Naive B cell (primary cell): ENCODE measurements at regions not wholly inside any gene's neighbourhood (a gene's known extent, or its start where the extent isn't known, plus 50 kb on each side); places are given as distances from the start of the nearest gene placed in this dataset.
"Not testable (repeated sequence)": the region's sequence is repeated elsewhere in the genome, so short reads cannot be mapped to it uniquely, and the experiment has no call there.

ENCODE experiments used
- ATAC-seq, 2 donors: fragments of 150-1000 bp; cut with Tn5 transposase; 2 replicates each; pipeline ENCODE4 v1.10.0; 2021; ENCODE audit warnings: low read depth in 2 of 2, mild to moderate bottlenecking in 2 of 2, moderate library complexity in 2 of 2
- DNase-seq: peaks from one replicate; pipeline ENCODE4 v3.0.0; 2022
- H3K27ac Mint-ChIP-seq, 6 donors: one replicate each; pipeline ENCODE4 v1.8.0; 2020 to 2022; ENCODE audit warnings: mild to moderate bottlenecking in 6 of 6, mixed read lengths in 6 of 6, moderate library complexity in 5 of 6, inconsistent platforms in 2 of 6
- H3K27me3 Mint-ChIP-seq, 3 donors: one replicate each; pipeline ENCODE4 v1.8.0; 2021 to 2022; ENCODE audit warnings: mixed read lengths in 3 of 3, mild to moderate bottlenecking in 1 of 3
- H3K36me3 Mint-ChIP-seq, 2 donors: one replicate each; pipeline ENCODE4 v1.8.0; 2020 to 2022; ENCODE audit warnings: mixed read lengths in 2 of 2, inconsistent platforms in 1 of 2, mild to moderate bottlenecking in 1 of 2
- H3K4me1 Mint-ChIP-seq, 3 donors: one replicate each; pipeline ENCODE4 v1.8.0; 2020 to 2022; ENCODE audit warnings: mixed read lengths in 3 of 3, inconsistent platforms in 1 of 3, mild to moderate bottlenecking in 1 of 3, moderate library complexity in 1 of 3
- H3K4me3 Mint-ChIP-seq, 8 donors: one replicate each; pipeline ENCODE4 v1.8.0; 2020 to 2022; ENCODE audit warnings: mild to moderate bottlenecking in 8 of 8, mixed read lengths in 8 of 8, moderate library complexity in 8 of 8, inconsistent platforms in 2 of 8
- H3K9me3 Mint-ChIP-seq, 7 donors: one replicate each; pipeline ENCODE4 v1.8.0; 2020 to 2022; ENCODE audit warnings: mixed read lengths in 7 of 7, mild to moderate bottlenecking in 5 of 7, inconsistent platforms in 2 of 7, moderate library complexity in 1 of 7

DNA sequence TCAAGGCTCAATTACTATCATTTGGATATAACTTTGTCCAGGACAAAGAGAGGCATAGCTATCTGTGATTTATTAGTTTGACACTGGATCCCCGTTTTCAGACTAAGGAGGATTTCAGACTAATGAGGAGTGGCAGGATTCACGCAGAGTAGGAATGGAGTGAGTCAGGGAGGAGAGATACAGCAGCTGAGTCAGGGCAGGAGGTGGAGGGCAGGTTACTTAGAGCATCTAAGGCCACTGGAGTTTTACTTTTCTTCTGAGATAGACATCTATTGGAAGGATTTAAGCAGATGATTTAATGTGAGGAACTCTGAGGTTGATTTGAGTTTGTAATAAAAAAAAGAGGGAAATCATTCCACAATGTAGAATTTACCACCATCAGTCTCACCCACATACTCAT is 110.6 kb downstream of the RPIA start:
- H3K4me1 Mint-ChIP-seq, DNase-seq, H3K36me3 Mint-ChIP-seq, H3K9me3 Mint-ChIP-seq, H3K4me3 Mint-ChIP-seq, H3K27me3 Mint-ChIP-seq, H3K27ac Mint-ChIP-seq, ATAC-seq: not testable (repeated sequence)

DNA sequence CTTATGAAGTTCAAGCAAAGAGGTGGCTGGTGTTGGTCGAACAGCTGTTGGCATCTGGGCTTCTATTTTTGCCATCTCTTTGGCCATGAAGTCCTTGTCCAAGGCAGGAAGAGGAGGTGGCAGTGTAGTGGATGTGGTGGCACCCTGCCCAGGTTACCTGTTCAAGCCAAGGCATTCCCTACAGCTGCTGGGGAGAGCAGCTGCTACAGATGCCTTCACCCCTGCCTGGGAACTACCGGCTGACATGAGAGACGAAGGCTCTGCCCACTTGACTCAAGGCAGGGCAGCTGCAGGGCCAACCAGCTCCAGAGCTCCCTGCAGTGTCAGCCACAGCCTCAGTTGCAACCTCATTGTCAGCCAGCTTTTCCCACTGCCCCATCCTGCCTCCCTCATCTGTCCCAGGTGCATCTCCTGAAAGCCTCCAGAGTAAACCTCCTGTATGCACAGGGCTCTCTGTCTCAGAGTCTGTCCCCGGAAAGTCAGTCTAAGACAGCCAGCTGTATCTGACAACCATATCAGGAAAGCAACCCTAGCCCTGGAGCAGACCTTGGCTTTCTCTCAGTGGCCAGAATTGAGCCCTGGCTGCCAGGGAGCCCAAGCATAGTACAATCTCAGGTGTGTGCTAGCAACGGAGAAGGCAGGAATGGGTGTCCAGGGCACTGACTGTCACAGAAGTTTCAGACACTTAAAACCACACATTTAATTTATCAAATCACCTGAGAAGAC is 115.9 kb downstream of the RPIA start:
- peaks cover 0 to 3% of the 10 kb centered on the region in 2 donors for H3K36me3 Mint-ChIP-seq
- H3K27me3 Mint-ChIP-seq = peaks cover 8 to 11% (median 9%) of the 10 kb centered on the region in 3 donors
- H3K27ac Mint-ChIP-seq = peak overlapping the region in 1 of 6 donors; percentile 20
- no peak for ATAC-seq
- peaks cover 0 to 1% (median 0%) of the 10 kb centered on the region in 7 donors for H3K9me3 Mint-ChIP-seq
- no peak for DNase-seq
- peaks cover 0 to 6% (median 5%) of the 10 kb centered on the region in 3 donors for H3K4me1 Mint-ChIP-seq
- no peak overlapping the region for H3K4me3 Mint-ChIP-seq

DNA sequence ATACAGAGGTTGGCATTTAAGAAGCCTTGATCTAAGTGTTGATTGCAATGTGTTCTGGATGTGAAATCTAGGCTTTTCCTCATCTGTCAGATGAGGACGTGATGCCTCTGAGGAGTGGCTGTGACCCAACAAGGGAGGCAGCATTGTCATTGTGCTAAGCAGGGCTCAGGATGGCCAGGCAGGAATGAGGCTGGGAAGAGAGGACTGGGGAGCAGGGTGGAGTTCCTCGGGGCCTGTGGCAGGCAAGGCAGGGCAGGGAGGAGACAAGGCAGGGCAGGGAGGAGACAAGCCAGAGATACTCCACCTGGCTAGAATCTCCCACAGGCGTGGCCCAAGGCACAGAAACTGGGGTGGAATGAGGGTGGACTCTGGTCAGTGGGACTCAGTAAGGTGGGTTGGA is 116.6 kb downstream of the RPIA start:
- peak overlapping the region in 2 of 6 donors; percentile 2 to 38 for H3K27ac Mint-ChIP-seq
- H3K4me1 Mint-ChIP-seq = peaks cover 0 to 6% (median 5%) of the 10 kb centered on the region in 3 donors
- H3K9me3 Mint-ChIP-seq = peaks cover 0 to 3% (median 0%) of the 10 kb centered on the region in 7 donors
- H3K4me3 Mint-ChIP-seq = no peak overlapping the region
- H3K36me3 Mint-ChIP-seq = peaks cover 0 to 9% of the 10 kb centered on the region in 2 donors
- no peak for DNase-seq
- ATAC-seq = no peak
- peaks cover 8 to 11% (median 9%) of the 10 kb centered on the region in 3 donors for H3K27me3 Mint-ChIP-seq

DNA sequence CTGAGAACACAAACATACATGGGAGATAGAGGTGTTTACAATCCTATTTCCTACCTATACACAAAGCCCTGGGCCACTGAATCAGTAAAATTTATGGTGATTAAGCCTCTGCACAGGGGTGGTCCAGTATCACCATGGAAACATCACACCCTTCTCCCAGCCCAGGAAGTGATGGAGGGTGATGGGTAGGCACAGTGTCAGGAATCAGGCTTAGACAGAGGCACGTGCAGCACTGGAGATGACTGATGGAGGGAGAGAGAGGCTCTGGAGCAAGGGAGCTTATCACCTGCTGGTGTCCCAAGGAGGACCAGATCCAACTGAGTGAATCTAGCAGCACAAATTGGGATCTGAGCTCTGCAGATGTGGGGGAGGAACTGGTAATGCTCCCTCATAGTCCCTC is 117.2 kb downstream of the RPIA start:
- DNase-seq (no peak), ATAC-seq (no peak)
- no peak overlapping the region for H3K4me3 Mint-ChIP-seq
- peaks cover 2 to 15% of the 10 kb centered on the region in 2 donors for H3K36me3 Mint-ChIP-seq
- peaks cover 8 to 11% (median 9%) of the 10 kb centered on the region in 3 donors for H3K27me3 Mint-ChIP-seq
- peaks cover 4 to 6% (median 5%) of the 10 kb centered on the region in 3 donors for H3K4me1 Mint-ChIP-seq
- no peak overlapping the region for H3K27ac Mint-ChIP-seq
- H3K9me3 Mint-ChIP-seq = peaks cover 0 to 4% (median 3%) of the 10 kb centered on the region in 7 donors

DNA sequence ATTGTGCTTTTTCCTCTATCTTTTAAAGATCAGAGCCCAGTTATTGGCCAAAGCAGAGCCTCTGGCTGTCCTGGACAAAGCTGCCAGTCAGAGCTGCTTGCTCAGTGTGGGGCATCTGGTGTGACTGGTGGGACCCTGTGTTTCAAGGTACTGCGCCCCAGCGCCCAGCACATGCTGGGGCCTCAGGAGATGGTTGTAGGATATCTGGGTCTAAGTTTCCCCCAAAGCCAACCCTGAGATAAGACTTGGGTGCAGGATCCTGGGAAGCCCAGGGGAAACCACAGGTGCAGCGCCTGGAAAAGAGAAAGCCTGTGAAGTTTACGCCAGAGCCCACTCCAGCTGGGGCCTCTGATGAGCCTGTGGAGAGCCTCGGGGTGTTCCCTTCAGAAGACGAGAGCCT is 117.7 kb downstream of the RPIA start:
- no peak overlapping the region for H3K4me3 Mint-ChIP-seq
- peaks cover 8 to 11% (median 9%) of the 10 kb centered on the region in 3 donors for H3K27me3 Mint-ChIP-seq
- DNase-seq (no peak), ATAC-seq (no peak)
- H3K36me3 Mint-ChIP-seq = peaks cover 7 to 21% of the 10 kb centered on the region in 2 donors
- peaks cover 5 to 7% (median 6%) of the 10 kb centered on the region in 3 donors for H3K4me1 Mint-ChIP-seq
- no peak overlapping the region for H3K27ac Mint-ChIP-seq
- H3K9me3 Mint-ChIP-seq = peaks cover 0 to 9% (median 4%) of the 10 kb centered on the region in 7 donors

DNA sequence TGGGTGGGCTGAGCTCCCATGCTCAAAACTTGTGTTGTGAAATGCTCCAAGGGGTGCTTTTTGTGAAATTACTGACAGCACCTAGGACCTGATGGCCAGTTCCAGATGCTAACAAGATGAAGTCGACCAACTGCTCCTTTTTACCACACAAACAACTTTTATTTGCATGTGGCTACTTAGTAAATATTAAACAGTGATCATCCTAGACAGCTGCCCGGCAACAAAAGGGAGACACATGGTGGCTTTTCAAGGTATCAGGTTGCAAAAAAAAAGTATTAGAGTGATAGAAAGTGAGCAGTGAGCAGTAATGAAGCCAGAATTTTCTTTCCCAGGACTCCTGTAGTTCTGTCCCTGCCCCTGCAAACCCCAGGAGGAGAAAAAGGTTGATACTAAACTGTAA is 118.5 kb downstream of the RPIA start:
- Mint-ChIP-seq H3K36me3 (peaks cover 15 to 29% of the 10 kb centered on the region in 2 donors), H3K9me3 (peaks cover 5 to 17% (median 12%) of the 10 kb centered on the region in 7 donors), H3K27ac (no peak overlapping the region), H3K27me3 (peaks cover 8 to 11% (median 9%) of the 10 kb centered on the region in 3 donors), H3K4me3 (no peak overlapping the region), H3K4me1 (peaks cover 5 to 11% (median 7%) of the 10 kb centered on the region in 3 donors)
- DNase-seq (no peak), ATAC-seq (no peak)

DNA sequence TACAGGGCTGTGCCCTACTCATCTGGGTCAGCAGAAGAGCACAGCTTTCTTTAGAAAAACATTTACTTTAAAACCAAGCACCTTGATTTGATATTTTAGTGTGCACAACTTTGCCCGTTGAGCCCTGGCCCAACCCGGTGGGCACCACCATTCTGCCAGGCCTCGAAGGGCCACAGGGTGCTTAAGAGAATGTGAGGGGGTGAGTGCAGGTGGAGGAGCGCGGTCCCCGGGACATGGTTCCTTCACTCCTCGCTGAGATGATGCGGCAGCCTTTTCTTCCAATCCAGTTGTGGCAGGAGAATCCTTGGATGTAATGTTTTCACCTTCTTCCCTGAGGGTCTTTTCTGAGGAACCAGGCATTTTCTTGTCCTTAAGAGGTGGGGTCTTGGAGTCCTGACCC is 119.0 kb downstream of the RPIA start:
- H3K27me3 Mint-ChIP-seq = peaks cover 8 to 11% (median 9%) of the 10 kb centered on the region in 3 donors
- H3K27ac Mint-ChIP-seq = no peak overlapping the region
- ATAC-seq (no peak), DNase-seq (no peak)
- H3K4me3 Mint-ChIP-seq = no peak overlapping the region
- H3K9me3 Mint-ChIP-seq = peaks cover 9 to 22% (median 15%) of the 10 kb centered on the region in 7 donors
- H3K36me3 Mint-ChIP-seq = peaks cover 19 to 33% of the 10 kb centered on the region in 2 donors
- peaks cover 5 to 11% (median 10%) of the 10 kb centered on the region in 3 donors for H3K4me1 Mint-ChIP-seq

DNA sequence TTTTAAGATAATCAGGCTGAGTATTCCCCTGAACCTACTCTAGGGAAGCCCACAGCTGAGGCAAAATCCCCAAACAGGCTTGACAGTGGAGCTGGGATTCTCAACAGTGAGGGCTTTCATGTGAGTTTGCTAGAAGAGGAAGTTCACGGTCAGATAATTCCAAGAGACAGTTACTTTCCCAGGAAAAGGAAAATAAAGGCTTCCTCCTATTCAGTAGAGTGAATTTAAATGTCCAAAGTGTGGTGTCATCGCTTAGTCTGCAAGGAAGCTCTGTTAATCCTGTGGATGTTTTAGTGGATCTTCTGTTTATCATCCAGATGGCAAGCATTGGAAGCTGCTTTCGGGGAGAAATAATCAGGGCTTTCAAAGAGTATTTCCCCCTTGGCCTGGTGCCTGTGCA is 119.8 kb downstream of the RPIA start:
- ATAC-seq (no peak), DNase-seq (no peak)
- peaks cover 20 to 41% of the 10 kb centered on the region in 2 donors for H3K36me3 Mint-ChIP-seq
- H3K9me3 Mint-ChIP-seq = peaks cover 11 to 30% (median 23%) of the 10 kb centered on the region in 7 donors
- no peak overlapping the region for H3K4me3 Mint-ChIP-seq
- peak overlapping the region in 1 of 6 donors; percentile 80 for H3K27ac Mint-ChIP-seq
- H3K27me3 Mint-ChIP-seq = peaks cover 8 to 11% (median 9%) of the 10 kb centered on the region in 3 donors
- peaks cover 5 to 11% (median 11%) of the 10 kb centered on the region in 3 donors for H3K4me1 Mint-ChIP-seq

DNA sequence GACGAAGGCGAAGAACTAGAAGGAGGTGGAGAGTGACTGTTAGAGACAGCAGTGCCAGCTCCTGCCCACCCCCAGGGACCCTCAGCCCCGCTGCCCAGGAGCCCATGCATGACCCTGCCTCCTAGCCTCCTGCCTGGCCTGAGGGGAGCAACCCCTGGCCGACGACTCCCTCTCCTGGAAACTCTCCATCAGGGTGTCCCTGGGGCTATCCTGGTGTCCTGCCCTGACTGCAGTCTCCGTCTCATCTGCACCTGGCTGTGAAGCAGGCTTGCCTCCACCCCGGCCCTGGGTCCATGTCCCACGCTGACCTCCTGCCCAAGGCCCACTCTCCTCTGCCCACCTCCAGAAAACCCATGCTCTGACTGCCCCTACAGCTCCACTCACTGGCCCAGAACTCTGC is 120.2 kb downstream of the RPIA start:
- Mint-ChIP-seq H3K27me3 (peaks cover 8 to 11% (median 9%) of the 10 kb centered on the region in 3 donors), H3K4me1 (peaks cover 5 to 11% (median 11%) of the 10 kb centered on the region in 3 donors), H3K36me3 (peaks cover 20 to 45% of the 10 kb centered on the region in 2 donors), H3K27ac (peak overlapping the region in 5 of 6 donors; percentile 39 to 86 (median 71)), H3K9me3 (peaks cover 16 to 34% (median 27%) of the 10 kb centered on the region in 7 donors), H3K4me3 (no peak overlapping the region)
- no peak for DNase-seq
- ATAC-seq = no peak

DNA sequence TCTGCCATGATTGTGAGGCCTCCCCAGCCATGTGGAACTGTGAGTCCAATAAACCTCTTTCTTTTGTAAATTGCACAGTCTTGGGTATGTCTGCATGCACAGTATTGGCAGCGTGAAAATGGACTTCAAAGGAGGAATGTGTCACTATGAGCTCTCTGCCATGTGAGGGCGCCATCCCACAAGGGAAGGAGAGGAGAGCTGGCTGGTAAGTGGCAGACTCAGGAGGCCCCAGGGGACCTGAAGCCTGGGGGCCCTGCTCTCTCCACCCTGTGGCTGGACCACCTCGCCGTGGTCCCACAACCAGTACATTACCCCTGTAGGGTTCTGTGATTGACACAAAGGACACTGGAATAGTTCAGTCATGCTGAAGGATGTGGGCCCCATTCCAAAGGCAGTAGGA is 122.1 kb downstream of the RPIA start:
- ATAC-seq (no peak), DNase-seq (no peak)
- Mint-ChIP-seq H3K36me3 (peaks cover 24 to 53% of the 10 kb centered on the region in 2 donors), H3K27me3 (no peaks in the 10 kb centered on the region), H3K9me3 (peaks cover 20 to 49% (median 36%) of the 10 kb centered on the region in 7 donors), H3K27ac (no peak overlapping the region), H3K4me1 (peaks cover 5 to 11% (median 11%) of the 10 kb centered on the region in 3 donors), H3K4me3 (no peak overlapping the region)

DNA sequence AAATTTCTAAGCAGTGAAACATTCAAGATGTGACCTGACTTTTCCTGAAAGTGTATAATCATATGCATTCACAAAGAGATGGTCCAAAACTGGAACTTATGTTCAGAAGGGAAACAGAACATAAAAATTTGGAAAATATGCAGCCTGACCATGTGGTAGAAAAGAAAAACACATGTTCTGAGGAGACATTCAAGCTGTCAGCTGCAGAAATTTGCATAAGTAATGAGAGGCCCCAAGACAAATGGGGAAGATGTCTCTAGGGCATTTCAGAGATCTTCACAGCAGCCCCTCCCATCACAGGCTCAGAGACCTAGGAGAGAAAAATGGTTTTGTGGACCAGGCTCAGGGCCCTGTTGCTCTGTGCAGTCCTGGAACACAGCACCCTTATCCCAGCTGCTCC is 123.8 kb downstream of the RPIA start:
- Mint-ChIP-seq H3K36me3 (peaks cover 24 to 53% of the 10 kb centered on the region in 2 donors), H3K4me1 (peaks cover 5 to 11% (median 11%) of the 10 kb centered on the region in 3 donors), H3K27ac (no peak overlapping the region), H3K9me3 (peaks cover 20 to 49% (median 36%) of the 10 kb centered on the region in 7 donors), H3K4me3 (peak overlapping the region in 1 of 8 donors; percentile 51), H3K27me3 (no peaks in the 10 kb centered on the region)
- DNase-seq (no peak), ATAC-seq (no peak)

DNA sequence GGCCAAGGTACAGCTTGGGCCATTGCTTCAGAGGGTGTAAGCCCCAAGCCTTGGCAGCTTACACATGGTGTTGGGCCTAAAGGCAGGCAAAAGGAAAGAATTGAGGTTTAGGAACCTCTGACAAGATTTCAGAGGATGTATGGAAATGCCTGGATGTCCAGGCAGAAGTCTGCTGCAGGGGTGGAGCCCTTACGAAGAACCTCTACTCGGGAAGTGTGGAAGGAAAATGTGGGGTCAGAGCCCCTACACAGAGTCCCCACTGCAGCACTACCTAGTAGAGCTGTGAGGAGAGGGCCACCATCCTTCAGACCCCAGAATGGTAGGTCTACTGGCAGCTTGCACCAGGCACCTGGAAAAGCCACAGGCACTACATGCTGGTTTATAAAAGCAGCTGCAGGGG is 124.2 kb downstream of the RPIA start:
- no peak for DNase-seq
- H3K9me3 Mint-ChIP-seq = peaks cover 20 to 49% (median 36%) of the 10 kb centered on the region in 7 donors

DNA sequence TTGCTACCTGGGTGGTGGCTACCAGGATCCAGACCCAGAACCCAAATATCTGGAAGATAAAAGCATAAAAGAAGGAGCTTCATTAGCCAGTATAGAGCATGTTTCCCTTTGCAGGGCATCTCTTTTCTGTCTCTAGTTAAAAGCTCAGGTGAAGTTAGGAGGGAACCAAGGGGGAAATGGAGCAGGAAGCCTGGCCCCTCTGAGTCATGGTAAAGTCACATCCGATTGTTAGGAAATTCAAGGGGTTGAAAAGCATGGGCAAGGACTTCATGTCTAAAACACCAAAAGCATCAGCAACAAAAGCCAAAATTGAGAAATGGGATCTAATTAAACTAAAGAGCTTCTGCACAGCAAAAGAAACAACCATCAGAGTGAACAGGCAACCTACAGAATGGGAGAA is 126.9 kb downstream of the RPIA start:
- DNase-seq (no peak), ATAC-seq (no peak)
- peaks cover 19 to 48% (median 33%) of the 10 kb centered on the region in 7 donors for H3K9me3 Mint-ChIP-seq
- peaks cover 24 to 41% of the 10 kb centered on the region in 2 donors for H3K36me3 Mint-ChIP-seq
- H3K27ac Mint-ChIP-seq = peak overlapping the region in 1 of 6 donors; percentile 81
- H3K4me1 Mint-ChIP-seq = peaks cover 0 to 9% (median 5%) of the 10 kb centered on the region in 3 donors
- H3K4me3 Mint-ChIP-seq = no peak overlapping the region
- no peaks in the 10 kb centered on the region for H3K27me3 Mint-ChIP-seq

More for the DNA sequence above, 124.2 kb downstream of the RPIA start:
- Mint-ChIP-seq H3K4me3 (peak overlapping the region in 1 of 8 donors; percentile 35), H3K4me1 (peaks cover 5 to 11% (median 11%) of the 10 kb centered on the region in 3 donors), H3K27me3 (no peaks in the 10 kb centered on the region), H3K27ac (no peak overlapping the region), H3K36me3 (peaks cover 24 to 53% of the 10 kb centered on the region in 2 donors)
- no peak for ATAC-seq

DNA sequence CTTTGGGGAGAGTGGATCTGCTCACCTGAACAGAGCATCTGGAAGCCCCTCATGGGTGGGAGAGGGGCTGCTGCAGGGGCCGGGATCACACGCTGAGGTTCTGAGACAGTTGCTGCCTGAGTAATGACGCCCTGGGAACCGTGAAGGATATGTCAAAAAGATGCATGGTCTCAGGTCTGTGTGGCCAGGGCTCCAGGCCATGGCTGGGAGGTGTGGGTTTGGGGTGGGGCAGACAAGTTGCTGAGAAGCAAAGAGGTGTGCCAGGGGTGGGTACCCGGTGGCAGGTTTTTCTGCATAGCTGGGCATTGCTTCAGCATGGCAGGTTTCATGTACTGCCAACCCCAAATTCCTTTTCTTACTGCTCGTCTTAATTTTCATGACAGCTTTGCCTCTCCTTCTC is 133.5 kb downstream of the RPIA start:
- no peaks in the 10 kb centered on the region for H3K9me3 Mint-ChIP-seq
- H3K27me3 Mint-ChIP-seq = no peaks in the 10 kb centered on the region
- no peaks in the 10 kb centered on the region for H3K36me3 Mint-ChIP-seq
- H3K4me3 Mint-ChIP-seq = no peak overlapping the region
- DNase-seq = no peak
- H3K4me1 Mint-ChIP-seq = peaks cover 9 to 14% (median 13%) of the 10 kb centered on the region in 3 donors
- no peak for ATAC-seq
- no peak overlapping the region for H3K27ac Mint-ChIP-seq
